ENCODE measurements at regions not wholly inside any gene's neighbourhood (a gene's known extent, or its start where the extent isn't known, plus 50 kb on each side); places are given as distances from the start of the nearest gene placed in this dataset.

GRCh38 chr15:37594417-37594816, 340.0 kb upstream of the TMCO5A start:
- no peak for ATAC-seq (ENCODE audit: low read depth)
- Mint-ChIP-seq H3K4me1 (no peaks in the 10 kb centered on the region), H3K27ac (no peak overlapping the region), H3K27me3 (no peaks in the 10 kb centered on the region), H3K9me3 (peaks cover 4% of the 10 kb centered on the region), H3K36me3 (no peaks in the 10 kb centered on the region), H3K4me3 (no peak overlapping the region)
- DNase-seq (ENCODE audit: low spot score in 2 of 2): no peak

- H3K36me3 Mint-ChIP-seq: no peaks in the 10 kb centered on the region
Measured at GRCh38 chr15:37595426-37595970, 338.9 kb upstream of the TMCO5A start.

GRCh38 chr15:37599156-37599555, 335.3 kb upstream of the TMCO5A start:
- no peak for ATAC-seq (ENCODE audit: low read depth)

More at GRCh38 chr15:37595426-37595970, 338.9 kb upstream of the TMCO5A start:
- peaks cover 4% of the 10 kb centered on the region for H3K9me3 Mint-ChIP-seq
- no peak overlapping the region for H3K27ac Mint-ChIP-seq
- no peak for DNase-seq (ENCODE audit: low spot score in 2 of 2)
- no peak overlapping the region for H3K4me3 Mint-ChIP-seq
- H3K27me3 Mint-ChIP-seq: no peaks in the 10 kb centered on the region
- H3K4me1 Mint-ChIP-seq: no peaks in the 10 kb centered on the region
- ATAC-seq (ENCODE audit: low read depth): no peak

GRCh38 chr15:37616215-37616614, 318.2 kb upstream of the TMCO5A start:
- Mint-ChIP-seq H3K4me3 (no peak overlapping the region), H3K9me3 (peaks cover 5% of the 10 kb centered on the region), H3K4me1 (no peaks in the 10 kb centered on the region), H3K27ac (no peak overlapping the region), H3K27me3 (no peaks in the 10 kb centered on the region), H3K36me3 (no peaks in the 10 kb centered on the region)
- DNase-seq (ENCODE audit: low spot score in 2 of 2) (no peak), ATAC-seq (ENCODE audit: low read depth) (no peak)

More at GRCh38 chr15:37599156-37599555, 335.3 kb upstream of the TMCO5A start:
- Mint-ChIP-seq H3K9me3 (peaks cover 2% of the 10 kb centered on the region), H3K27ac (no peak overlapping the region), H3K36me3 (no peaks in the 10 kb centered on the region), H3K27me3 (no peaks in the 10 kb centered on the region), H3K4me3 (no peak overlapping the region), H3K4me1 (no peaks in the 10 kb centered on the region)
- no peak for DNase-seq (ENCODE audit: low spot score in 2 of 2)

- Mint-ChIP-seq H3K27ac (no peak overlapping the region), H3K9me3 (peaks cover 5% of the 10 kb centered on the region), H3K36me3 (no peaks in the 10 kb centered on the region), H3K27me3 (no peaks in the 10 kb centered on the region), H3K4me3 (no peak overlapping the region), H3K4me1 (no peaks in the 10 kb centered on the region)
- ATAC-seq (ENCODE audit: low read depth) (no peak), DNase-seq (ENCODE audit: low spot score in 2 of 2) (no peak)
Measured at GRCh38 chr15:37618353-37618752, 316.1 kb upstream of the TMCO5A start.

- H3K27ac Mint-ChIP-seq: no peak overlapping the region
- H3K27me3 Mint-ChIP-seq: no peaks in the 10 kb centered on the region
- no peak overlapping the region for H3K4me3 Mint-ChIP-seq
- no peaks in the 10 kb centered on the region for H3K36me3 Mint-ChIP-seq
- no peak for ATAC-seq (ENCODE audit: low read depth)
- peaks cover 5% of the 10 kb centered on the region for H3K9me3 Mint-ChIP-seq
- H3K4me1 Mint-ChIP-seq: no peaks in the 10 kb centered on the region
- no peak for DNase-seq (ENCODE audit: low spot score in 2 of 2)
Measured at GRCh38 chr15:37619358-37620042, 314.9 kb upstream of the TMCO5A start.

GRCh38 chr15:37625576-37625975, 308.9 kb upstream of the TMCO5A start:
- Mint-ChIP-seq H3K4me1 (no peaks in the 10 kb centered on the region), H3K27me3 (no peaks in the 10 kb centered on the region), H3K4me3 (no peak overlapping the region), H3K9me3 (peaks cover 4% of the 10 kb centered on the region), H3K36me3 (no peaks in the 10 kb centered on the region), H3K27ac (no peak overlapping the region)
- DNase-seq (ENCODE audit: low spot score in 2 of 2) (no peak), ATAC-seq (ENCODE audit: low read depth) (no peak)

GRCh38 chr15:37628507-37628906, 305.9 kb upstream of the TMCO5A start:
- H3K27ac Mint-ChIP-seq: no peak overlapping the region
- no peaks in the 10 kb centered on the region for H3K36me3 Mint-ChIP-seq
- peaks cover 5% of the 10 kb centered on the region for H3K9me3 Mint-ChIP-seq
- no peak overlapping the region for H3K4me3 Mint-ChIP-seq
- no peak for DNase-seq (ENCODE audit: low spot score in 2 of 2)
- H3K4me1 Mint-ChIP-seq: no peaks in the 10 kb centered on the region
- no peaks in the 10 kb centered on the region for H3K27me3 Mint-ChIP-seq
- ATAC-seq (ENCODE audit: low read depth): no peak

- no peaks in the 10 kb centered on the region for H3K9me3 Mint-ChIP-seq
- DNase-seq (ENCODE audit: low spot score in 2 of 2): no peak
- H3K27ac Mint-ChIP-seq: no peak overlapping the region
- no peaks in the 10 kb centered on the region for H3K27me3 Mint-ChIP-seq
- H3K36me3 Mint-ChIP-seq: no peaks in the 10 kb centered on the region
- no peaks in the 10 kb centered on the region for H3K4me1 Mint-ChIP-seq
- no peak for ATAC-seq (ENCODE audit: low read depth)
- H3K4me3 Mint-ChIP-seq: no peak overlapping the region
Measured at GRCh38 chr15:37636736-37637135, 297.7 kb upstream of the TMCO5A start.

- Mint-ChIP-seq H3K36me3 (no peaks in the 10 kb centered on the region), H3K27ac (no peak overlapping the region), H3K4me3 (no peak overlapping the region), H3K9me3 (no peaks in the 10 kb centered on the region), H3K4me1 (no peaks in the 10 kb centered on the region), H3K27me3 (no peaks in the 10 kb centered on the region)
- no peak for DNase-seq (ENCODE audit: low spot score in 2 of 2)
- no peak for ATAC-seq (ENCODE audit: low read depth)
Measured at GRCh38 chr15:37638116-37638515, 296.3 kb upstream of the TMCO5A start.

- Mint-ChIP-seq H3K27me3 (no peaks in the 10 kb centered on the region), H3K27ac (no peak overlapping the region), H3K4me3 (no peak overlapping the region), H3K9me3 (no peaks in the 10 kb centered on the region), H3K4me1 (no peaks in the 10 kb centered on the region), H3K36me3 (no peaks in the 10 kb centered on the region)
- ATAC-seq (ENCODE audit: low read depth) (no peak), DNase-seq (ENCODE audit: low spot score in 2 of 2) (no peak)
Measured at GRCh38 chr15:37638691-37639090, 295.7 kb upstream of the TMCO5A start.

- Mint-ChIP-seq H3K36me3 (no peaks in the 10 kb centered on the region), H3K9me3 (peaks cover 17% of the 10 kb centered on the region), H3K27me3 (no peaks in the 10 kb centered on the region), H3K27ac (no peak overlapping the region), H3K4me1 (no peaks in the 10 kb centered on the region), H3K4me3 (no peak overlapping the region)
- DNase-seq (ENCODE audit: low spot score in 2 of 2) (no peak), ATAC-seq (ENCODE audit: low read depth) (no peak)
Measured at GRCh38 chr15:37652646-37653417, 281.6 kb upstream of the TMCO5A start.

- no peak overlapping the region for H3K27ac Mint-ChIP-seq
- no peak overlapping the region for H3K4me3 Mint-ChIP-seq
- no peak for ATAC-seq (ENCODE audit: low read depth)
- H3K27me3 Mint-ChIP-seq: no peaks in the 10 kb centered on the region
- H3K4me1 Mint-ChIP-seq: no peaks in the 10 kb centered on the region
- no peaks in the 10 kb centered on the region for H3K36me3 Mint-ChIP-seq
- H3K9me3 Mint-ChIP-seq: no peaks in the 10 kb centered on the region
- no peak for DNase-seq (ENCODE audit: low spot score in 2 of 2)
Measured at GRCh38 chr15:37678124-37678523, 256.3 kb upstream of the TMCO5A start.

- no peak for ATAC-seq (ENCODE audit: low read depth)
- no peak for DNase-seq (ENCODE audit: low spot score in 2 of 2)
- Mint-ChIP-seq H3K9me3 (peaks cover 5% of the 10 kb centered on the region), H3K4me1 (no peaks in the 10 kb centered on the region), H3K27me3 (no peaks in the 10 kb centered on the region), H3K27ac (no peak overlapping the region), H3K36me3 (no peaks in the 10 kb centered on the region), H3K4me3 (no peak overlapping the region)
Measured at GRCh38 chr15:37679627-37680026, 254.8 kb upstream of the TMCO5A start.
